ENCODE measurements at regions not wholly inside any gene's neighbourhood (a gene's known extent, or its start where the extent isn't known, plus 50 kb on each side); places are given as distances from the start of the nearest gene placed in this dataset.
"Not testable (repeated sequence)": the region's sequence is repeated elsewhere in the genome, so short reads cannot be mapped to it uniquely, and the experiment has no call there.

- not testable (repeated sequence) for DNase-seq
These were observed 893.9 kb downstream of the SLC6A15 start for GRCh38 chr12:84018556-84019179.

GRCh38 chr12:84016956-84017355, 895.6 kb downstream of the SLC6A15 start:
- DNase-seq: no peak

- DNase-seq: no peak
These were observed 915.2 kb downstream of the SLC6A15 start for GRCh38 chr12:83997423-83997822.

- DNase-seq: no peak
These were observed 915.9 kb downstream of the SLC6A15 start for GRCh38 chr12:83996671-83997070.

GRCh38 chr12:83985084-83985483, 927.5 kb downstream of the SLC6A15 start:
- no peak for DNase-seq

- DNase-seq: no peak
These were observed 932.2 kb downstream of the SLC6A15 start for GRCh38 chr12:83980398-83980797.

GRCh38 chr12:83979785-83980184, 932.8 kb downstream of the SLC6A15 start:
- DNase-seq: no peak

GRCh38 chr12:83971781-83972180, 940.8 kb downstream of the SLC6A15 start:
- DNase-seq: no peak

GRCh38 chr12:83960767-83961166, 951.8 kb downstream of the SLC6A15 start:
- DNase-seq: no peak

GRCh38 chr12:83958997-83959396, 953.6 kb downstream of the SLC6A15 start:
- DNase-seq: no peak

- DNase-seq: no peak
These were observed 957.5 kb downstream of the SLC6A15 start for GRCh38 chr12:83954956-83955601.

- DNase-seq: no peak
These were observed 958.4 kb downstream of the SLC6A15 start for GRCh38 chr12:83954071-83954789.

GRCh38 chr12:83945871-83946270, 966.7 kb downstream of the SLC6A15 start:
- no peak for DNase-seq

GRCh38 chr12:83939718-83940117, 972.9 kb downstream of the SLC6A15 start:
- no peak for DNase-seq

- no peak for DNase-seq
These were observed 979.0 kb downstream of the SLC6A15 start for GRCh38 chr12:83933615-83934014.

GRCh38 chr12:83932011-83932410, 980.6 kb downstream of the SLC6A15 start:
- DNase-seq: no peak

- no peak for DNase-seq
These were observed 981.1 kb downstream of the SLC6A15 start for GRCh38 chr12:83931451-83931850.

- DNase-seq: not testable (repeated sequence)
These were observed 982.8 kb downstream of the SLC6A15 start for GRCh38 chr12:83929792-83930191.

- no peak for DNase-seq
These were observed 991.6 kb downstream of the SLC6A15 start for GRCh38 chr12:83920821-83921547.

GRCh38 chr12:83919081-83919480, 993.5 kb downstream of the SLC6A15 start:
- DNase-seq: no peak

- no peak for DNase-seq
These were observed 1008.4 kb downstream of the SLC6A15 start for GRCh38 chr12:83904175-83904574.

GRCh38 chr12:83896416-83896815, 1016.2 kb downstream of the SLC6A15 start:
- no peak for DNase-seq

- DNase-seq: no peak
These were observed 1019.5 kb downstream of the SLC6A15 start for GRCh38 chr12:83893101-83893500.
